ENCODE measurements at regions not wholly inside any gene's neighbourhood (a gene's known extent, or its start where the extent isn't known, plus 50 kb on each side); places are given as distances from the start of the nearest gene placed in this dataset.

DNA sequence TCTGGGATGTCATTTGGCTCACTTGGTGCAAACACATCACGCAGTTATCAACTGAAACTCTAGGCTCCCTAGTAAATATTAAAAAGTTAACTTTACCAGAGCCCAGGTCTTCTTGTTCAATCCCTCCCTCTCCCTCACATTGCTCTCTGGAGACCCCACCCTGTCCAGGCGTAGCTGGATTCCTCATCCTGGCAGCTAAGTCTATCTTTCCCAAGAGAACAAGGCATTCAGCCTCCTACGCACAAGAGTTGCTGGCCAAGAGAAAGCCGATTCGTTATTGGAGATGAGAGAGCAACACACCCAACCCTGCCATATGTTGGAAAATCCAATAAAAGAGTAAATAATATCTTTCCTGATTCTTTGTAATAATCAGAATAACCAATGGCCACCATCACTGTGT, 117.9 kb downstream of the SLC30A10 start:
- in situ Hi-C loops (cut with MboI; ENCODE audit: low sequenced_read_pairs): loop anchor here (10.0 kb wide), 2 partner anchors 236 to 1486 kb away; no protein-coding TSS in a partner anchor
- Histone ChIP-seq H3K4ac (ENCODE audit: low read depth, low read length) (no peak overlapping the region), H2BK15ac (ENCODE audit: low read depth, low read length) (no peak overlapping the region), H2BK20ac (ENCODE audit: low read depth, low read length) (no peak overlapping the region), H3K9me1 (ENCODE audit: insufficient read depth, low read length) (no peaks in the 10 kb centered on the region), H2BK5ac (ENCODE audit: low read depth, low read length, poor library complexity, severe bottlenecking) (no peak overlapping the region), H3K18ac (ENCODE audit: low read depth, low read length) (no peak overlapping the region), H3K9me3 (ENCODE audit: control insufficient read depth, insufficient read depth, low read length) (no peaks in the 10 kb centered on the region), H3K14ac (replicated peaks; ENCODE audit: low read depth, low read length) (no peak overlapping the region), H2BK120ac (ENCODE audit: low read depth, low read length) (no peak overlapping the region), H3K27ac (ENCODE audit: insufficient read depth, low read length) (no peak overlapping the region), H3K27me3 (ENCODE audit: control insufficient read depth, insufficient read depth, low read length) (peaks cover 5% of the 10 kb centered on the region), H2AK5ac (ENCODE audit: low read depth, low read length) (no peak overlapping the region), H3K56ac (ENCODE audit: extremely low read depth, insufficient read depth, low read length) (no peak overlapping the region), H3K23ac (ENCODE audit: low read depth, low read length) (no peak overlapping the region), H2AK9ac (replicated peaks; ENCODE audit: low read depth, low read length, poor library complexity) (no peak overlapping the region), H4K8ac (ENCODE audit: low read depth in 2 of 2, low read length in 2 of 2) (no peak overlapping the region), H3K9ac (ENCODE audit: low read depth, low read length) (no peak overlapping the region), H3K36me3 (ENCODE audit: control insufficient read depth, insufficient read depth, low read length) (no peaks in the 10 kb centered on the region), H2AFZ (replicated peaks; ENCODE audit: low read length, poor library complexity) (no peak overlapping the region), H4K91ac (ENCODE audit: insufficient read depth, low read depth, low read length) (no peak overlapping the region), H3K4me3 (ENCODE audit: insufficient read depth, low read depth, low read length) (no peak overlapping the region), H3K4me1 (ENCODE audit: control insufficient read depth, insufficient read depth, low read length) (peaks cover 2% of the 10 kb centered on the region; the same call in 1 of the 2 replicates), H3K4me2 (ENCODE audit: low read depth, low read length) (no peak overlapping the region), H4K20me1 (ENCODE audit: insufficient read depth, low read length) (no peaks in the 10 kb centered on the region), H3K79me1 (ENCODE audit: low read depth in 1 of 2, low read length in 2 of 2) (no peaks in the 10 kb centered on the region), H4K5ac (ENCODE audit: low read depth, low read length) (no peak overlapping the region)
- ChIA-PET POLR2A (ENCODE audit: unreplicated experiment) (no interaction called here), CTCF (no interaction called here)
- intact Hi-C loops (cut with micrococcal nuclease): loop anchor here (5.0 to 10.0 kb wide), 4 partner anchors 396 to 748 kb away; no protein-coding TSS in a partner anchor
- WGBS, 2 experiments (ENCODE audit: extremely low coverage in 2 of 2, insufficient read length in 1 of 2): no CpG with 5 or more reads among the region's 5 CpGs
- ATAC-seq (ENCODE audit: low read depth) (no peak), DNase-seq (no peak)
- BruUV-seq (replicated peaks): no TSS peak
- dilution Hi-C loops (cut with HindIII; ENCODE audit: low sequenced_read_pairs, unreplicated experiment): no loop called here
- TF ChIP-seq SMC3 (IDR thresholded peaks at IDR 0.05; ENCODE audit: low read depth, low read length) (no peak), NFE2L2 (IDR thresholded peaks at IDR 0.05; ENCODE audit: low read depth, low read length) (no peak), RFX5 (IDR thresholded peaks at IDR 0.05; ENCODE audit: low read depth, low read length) (no peak), MXI1 (IDR thresholded peaks at IDR 0.05; ENCODE audit: borderline replicate concordance, low read depth, low read length) (no peak), CHD1 (IDR thresholded peaks at IDR 0.05; ENCODE audit: low read depth, low read length) (no peak), RCOR1 (IDR thresholded peaks at IDR 0.05; ENCODE audit: insufficient replicate concordance, low read length) (no peak), MAFK (IDR thresholded peaks at IDR 0.05; ENCODE audit: low read depth, low read length) (no peak), CEBPB (IDR thresholded peaks at IDR 0.05; ENCODE audit: low read depth, low read length) (no peak), BHLHE40 (IDR thresholded peaks at IDR 0.05; ENCODE audit: low read depth, low read length) (no peak), POLR2A (IDR thresholded peaks at IDR 0.05; ENCODE audit: low read depth, low read length) (no peak)
- TF ChIP-seq, protein P1, sequence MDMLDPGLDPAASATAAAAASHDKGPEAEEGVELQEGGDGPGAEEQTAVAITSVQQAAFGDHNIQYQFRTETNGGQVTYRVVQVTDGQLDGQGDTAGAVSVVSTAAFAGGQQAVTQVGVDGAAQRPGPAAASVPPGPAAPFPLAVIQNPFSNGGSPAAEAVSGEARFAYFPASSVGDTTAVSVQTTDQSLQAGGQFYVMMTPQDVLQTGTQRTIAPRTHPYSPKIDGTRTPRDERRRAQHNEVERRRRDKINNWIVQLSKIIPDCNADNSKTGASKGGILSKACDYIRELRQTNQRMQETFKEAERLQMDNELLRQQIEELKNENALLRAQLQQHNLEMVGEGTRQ (IDR thresholded peaks at IDR 0.05; ENCODE audit: low read depth, low read length): no peak
